Right atrium auricular region (tissue), 2 donors: ENCODE measurements at regions not wholly inside any gene's neighbourhood (a gene's known extent, or its start where the extent isn't known, plus 50 kb on each side); places are given as distances from the start of the nearest gene placed in this dataset.

Experiments used
- DNase-seq: peaks from one replicate; pipeline ENCODE4 v3.0.0-alpha.2; 2019; ENCODE audit warnings: low spot score
- H3K27ac ChIP-seq, 2 donors: fragments of 200-600 bp; sonication (generic); 1 replicate in 1 of 2; 2 replicates in 1 of 2; pipeline ENCODE4 v1.5.1; 2016 to 2019
- H3K27me3 ChIP-seq, 2 donors: fragments of 200-600 bp; sonication (generic); one replicate each; pipeline versions ENCODE4 v1.5.1 to v1.6.0; 2017 to 2019
- H3K36me3 ChIP-seq: fragments of 200-600 bp; sonication (generic); one replicate; pipeline ENCODE4 v1.5.1; 2016
- H3K4me1 ChIP-seq, 2 donors: fragments of 200-600 bp; sonication (generic); one replicate each; pipeline versions ENCODE4 v1.5.1 to v1.6.0; 2017 to 2019
- H3K4me3 ChIP-seq, 2 donors: fragments of 200-600 bp; sonication (generic); 1 replicate in 1 of 2; 2 replicates in 1 of 2; pipeline ENCODE4 v1.5.1; 2017 to 2019; ENCODE audit warnings: mild to moderate bottlenecking in 1 of 2, moderate library complexity in 1 of 2
- H3K9me3 ChIP-seq, 2 donors: fragments of 200-600 bp; sonication (generic); one replicate each; pipeline ENCODE4 v1.5.1; 2019
- CTCF ChIP-seq, 2 donors: fragments of 200-600 bp; sonication (generic); IDR thresholded peaks; one replicate each; pipeline ENCODE4 v1.5.1; 2019; ENCODE audit warnings: antibody characterized with exemption in 2 of 2

DNA sequence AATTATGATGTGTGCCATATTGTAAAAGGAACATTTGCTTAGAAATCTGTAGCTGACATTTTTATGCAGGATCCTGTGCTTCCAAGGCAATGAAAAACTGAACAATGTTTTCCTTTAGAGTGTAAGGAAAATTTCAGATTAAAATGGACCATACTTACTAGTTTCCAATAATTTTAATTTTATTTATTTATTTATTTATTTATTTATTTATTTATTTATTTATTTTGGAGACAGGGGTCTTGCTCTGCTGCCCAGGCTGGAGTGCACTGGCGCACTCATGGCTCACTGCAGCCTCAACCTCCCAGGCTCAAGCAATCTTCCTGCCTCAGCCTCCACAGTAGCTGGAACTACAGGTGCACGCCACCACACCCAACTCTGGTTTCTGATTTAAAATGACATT, 369.8 kb upstream of the HAND2 start:
- H3K4me3 ChIP-seq, result no peak overlapping the region
- no peaks in the 10 kb centered on the region for H3K27me3 ChIP-seq
- DNase-seq, result no peak
- H3K27ac ChIP-seq, result no peak overlapping the region
- no peaks in the 10 kb centered on the region for H3K4me1 ChIP-seq
- H3K36me3 ChIP-seq, result no peaks in the 10 kb centered on the region
- no peaks in the 10 kb centered on the region for H3K9me3 ChIP-seq
- no peak for TF ChIP-seq CTCF (IDR thresholded peaks at IDR 0.05)

DNA sequence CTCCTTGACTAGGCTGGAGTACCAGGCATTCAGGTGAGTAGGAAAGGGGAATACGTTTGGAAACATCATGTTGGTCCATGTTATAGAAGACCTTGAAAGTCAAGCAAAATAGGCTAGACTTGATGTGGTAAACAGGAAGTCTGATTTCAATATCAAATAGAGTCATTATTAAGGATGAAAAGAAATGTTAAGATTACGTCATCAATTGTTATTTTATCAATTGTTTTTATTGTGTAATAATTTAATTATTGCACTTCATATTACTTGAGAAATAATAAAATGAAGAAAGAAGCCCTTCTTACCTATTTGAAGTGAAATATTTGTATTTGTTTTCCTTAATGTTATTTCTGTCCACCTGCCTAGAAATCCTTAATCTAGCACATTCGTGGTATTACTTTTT, 361.0 kb upstream of the HAND2 start:
- Histone ChIP-seq H3K27ac (no peak overlapping the region), H3K27me3 (no peaks in the 10 kb centered on the region), H3K36me3 (no peaks in the 10 kb centered on the region), H3K9me3 (peaks cover 0 to 8% of the 10 kb centered on the region in 2 donors), H3K4me1 (no peaks in the 10 kb centered on the region), H3K4me3 (no peak overlapping the region)
- no peak for DNase-seq
- no peak for TF ChIP-seq CTCF (IDR thresholded peaks at IDR 0.05)

GRCh38 chr4:173883821-173884220, 353.8 kb upstream of the HAND2 start:
- Histone ChIP-seq H3K9me3 (peaks cover 0 to 8% of the 10 kb centered on the region in 2 donors), H3K4me1 (no peaks in the 10 kb centered on the region), H3K27me3 (no peaks in the 10 kb centered on the region), H3K36me3 (no peaks in the 10 kb centered on the region), H3K4me3 (no peak overlapping the region), H3K27ac (no peak overlapping the region)
- TF ChIP-seq CTCF (IDR thresholded peaks at IDR 0.05), result no peak
- no peak for DNase-seq

- no peak for DNase-seq
- H3K27me3 ChIP-seq, result no peaks in the 10 kb centered on the region
- H3K27ac ChIP-seq, result no peak overlapping the region
- no peaks in the 10 kb centered on the region for H3K4me1 ChIP-seq
- no peaks in the 10 kb centered on the region for H3K36me3 ChIP-seq
- H3K4me3 ChIP-seq, result no peak overlapping the region
- no peaks in the 10 kb centered on the region for H3K9me3 ChIP-seq
- no peak for TF ChIP-seq CTCF (IDR thresholded peaks at IDR 0.05)
These were observed 350.9 kb upstream of the HAND2 start for GRCh38 chr4:173880897-173881296.

- no peak for DNase-seq
- H3K4me3 ChIP-seq, result no peak overlapping the region
- no peaks in the 10 kb centered on the region for H3K36me3 ChIP-seq
- H3K4me1 ChIP-seq, result no peaks in the 10 kb centered on the region
- H3K27ac ChIP-seq, result peak overlapping the region in 1 of 2 donors; percentile 47
- no peak for TF ChIP-seq CTCF (IDR thresholded peaks at IDR 0.05)
- no peaks in the 10 kb centered on the region for H3K9me3 ChIP-seq
- no peaks in the 10 kb centered on the region for H3K27me3 ChIP-seq
These were observed 349.5 kb upstream of the HAND2 start for GRCh38 chr4:173879509-173879908.

GRCh38 chr4:173878701-173879100, 348.7 kb upstream of the HAND2 start:
- DNase-seq, result peak; percentile 78
- Histone ChIP-seq H3K36me3 (no peaks in the 10 kb centered on the region), H3K4me3 (no peak overlapping the region), H3K4me1 (no peaks in the 10 kb centered on the region), H3K27ac (peak overlapping the region in 1 of 2 donors; percentile 38), H3K27me3 (no peaks in the 10 kb centered on the region), H3K9me3 (no peaks in the 10 kb centered on the region)
- TF ChIP-seq CTCF (IDR thresholded peaks at IDR 0.05), result no peak
